ENCODE measurements at regions not wholly inside any gene's neighbourhood (a gene's known extent, or its start where the extent isn't known, plus 50 kb on each side); places are given as distances from the start of the nearest gene placed in this dataset.

GRCh38 chrX:43018031-43018430 is 240.1 kb upstream of the PPP1R2C start:
- no peak overlapping the region for H2BK20ac ChIP-seq (ENCODE audit: low read length)

More at GRCh38 chrX:43018031-43018430, 240.1 kb upstream of the PPP1R2C start:
- ChIA-PET POLR2A (ENCODE audit: partially characterized antibody) (no interaction called here), CTCF (ENCODE audit: partially characterized antibody) (no interaction called here)
- Histone ChIP-seq H3K27me3 (replicated peaks in 1 of 4; ENCODE audit: control insufficient read depth in 3 of 4, extremely low read depth in 1 of 4, insufficient read depth in 3 of 4, low read length in 3 of 4) (no peaks in the 10 kb centered on the region), H3K9me3 (ENCODE audit: insufficient read depth in 2 of 2, low read depth in 1 of 2, low read length in 1 of 2) (peaks cover 0 to under 1% of the 10 kb centered on the region in 2 experiments; a peak in 2 of 4 replicates), H2BK120ac (replicated peaks; ENCODE audit: low read depth, low read length) (no peak overlapping the region), H2BK15ac (ENCODE audit: low read length) (no peak overlapping the region), H3K4ac (replicated peaks; ENCODE audit: insufficient read length, low read depth, low read length) (no peak overlapping the region), H4K20me1 (replicated peaks in 1 of 2; ENCODE audit: control insufficient read depth in 1 of 2, insufficient read depth in 2 of 2, low read length in 2 of 2) (no peaks in the 10 kb centered on the region), H3K36me3 (ENCODE audit: control insufficient read depth in 2 of 4, insufficient read depth in 4 of 4, low read length in 3 of 4) (no peaks in the 10 kb centered on the region), H3K9ac (replicated peaks in 1 of 4; ENCODE audit: extremely low read depth in 1 of 4, low read depth in 3 of 4, low read length in 3 of 4) (no peak overlapping the region), H2BK12ac (ENCODE audit: low read depth, low read length) (no peak overlapping the region), H3K23ac (ENCODE audit: insufficient read length) (no peak overlapping the region), H3K56ac (replicated peaks; ENCODE audit: insufficient read length, low read depth, low read length) (no peak overlapping the region), H3K79me1 (ENCODE audit: low read depth, low read length) (no peaks in the 10 kb centered on the region), H3K4me1 (replicated peaks in 1 of 4; ENCODE audit: control insufficient read depth in 3 of 4, insufficient read depth in 4 of 4, low read length in 3 of 4) (no peaks in the 10 kb centered on the region), H3K79me2 (ENCODE audit: control insufficient read depth in 1 of 2, insufficient read depth in 2 of 2, low read length in 2 of 2) (no peaks in the 10 kb centered on the region), H2AK5ac (ENCODE audit: low read depth, low read length) (no peak overlapping the region), H2AFZ (ENCODE audit: low read length) (no peak overlapping the region), H4K91ac (replicated peaks; ENCODE audit: insufficient read length, low read length) (no peak overlapping the region), H4K8ac (ENCODE audit: extremely low read depth, insufficient read depth, low read length) (no peak overlapping the region), H3K18ac (ENCODE audit: extremely low read depth, low read length) (no peak overlapping the region), H3K14ac (ENCODE audit: insufficient read length) (no peak overlapping the region), H3K4me3 (ENCODE audit: extremely low read depth in 1 of 4, insufficient read depth in 2 of 4, low read depth in 3 of 4, low read length in 4 of 4) (no peak overlapping the region), H3K23me2 (ENCODE audit: low read depth, low read length) (no peaks in the 10 kb centered on the region), H2BK5ac (ENCODE audit: low read depth, low read length) (no peak overlapping the region), H4K5ac (ENCODE audit: insufficient read length, low read depth, low read length) (no peak overlapping the region), H3K27ac (ENCODE audit: low read depth, low read length) (no peak overlapping the region), H3K4me2 (ENCODE audit: insufficient read depth in 1 of 2, low read depth in 2 of 2, low read length in 2 of 2) (no peak overlapping the region)
- no peak for TF ChIP-seq CTBP2 (IDR thresholded peaks at IDR 0.05; ENCODE audit: borderline replicate concordance, insufficient read depth, insufficient read length, low read length)
- no peak for TF ChIP-seq POLR2AphosphoS5 (IDR thresholded peaks at IDR 0.05; ENCODE audit: low read depth, low read length)
- TF ChIP-seq SUZ12 (IDR thresholded peaks at IDR 0.05; ENCODE audit: low read length), result no peak
- no peak for TF ChIP-seq CBX8 (IDR thresholded peaks at IDR 0.05; ENCODE audit: borderline replicate concordance, low read depth, low read length)
- TF ChIP-seq MAFK (IDR thresholded peaks at IDR 0.05; ENCODE audit: low read depth, low read length), result no peak
- TF ChIP-seq HDAC2 (IDR thresholded peaks at IDR 0.05; ENCODE audit: borderline replicate concordance in 1 of 2, low read depth in 2 of 2, low read length in 2 of 2), result no peak
- TF ChIP-seq FOSL1 (IDR thresholded peaks at IDR 0.05; ENCODE audit: insufficient read depth, low read depth, low read length), result no peak
- DNase-seq (ENCODE audit: low read depth in 1 of 2, low spot score in 2 of 2), result no peak
- no peak for FAIRE-seq
- 88% methylated on average over 5 of the region's 5 CpGs; no CpG with 5 or more reads in 1 of the 2 experiments for WGBS, 2 experiments (ENCODE audit: extremely low coverage in 1 of 2, insufficient coverage in 1 of 2, insufficient read length in 1 of 2, insufficient replicate concordance in 2 of 2, low coverage in 1 of 2, low lambda C conversion rate in 2 of 2, missing lambda C conversion rate in 1 of 2)
